ENCODE measurements at regions not wholly inside any gene's neighbourhood (a gene's known extent, or its start where the extent isn't known, plus 50 kb on each side); places are given as distances from the start of the nearest gene placed in this dataset.

GRCh38 chr9:91077624-91078368, 276.2 kb downstream of the SYK start:
- TF ChIP-seq, protein P1, sequence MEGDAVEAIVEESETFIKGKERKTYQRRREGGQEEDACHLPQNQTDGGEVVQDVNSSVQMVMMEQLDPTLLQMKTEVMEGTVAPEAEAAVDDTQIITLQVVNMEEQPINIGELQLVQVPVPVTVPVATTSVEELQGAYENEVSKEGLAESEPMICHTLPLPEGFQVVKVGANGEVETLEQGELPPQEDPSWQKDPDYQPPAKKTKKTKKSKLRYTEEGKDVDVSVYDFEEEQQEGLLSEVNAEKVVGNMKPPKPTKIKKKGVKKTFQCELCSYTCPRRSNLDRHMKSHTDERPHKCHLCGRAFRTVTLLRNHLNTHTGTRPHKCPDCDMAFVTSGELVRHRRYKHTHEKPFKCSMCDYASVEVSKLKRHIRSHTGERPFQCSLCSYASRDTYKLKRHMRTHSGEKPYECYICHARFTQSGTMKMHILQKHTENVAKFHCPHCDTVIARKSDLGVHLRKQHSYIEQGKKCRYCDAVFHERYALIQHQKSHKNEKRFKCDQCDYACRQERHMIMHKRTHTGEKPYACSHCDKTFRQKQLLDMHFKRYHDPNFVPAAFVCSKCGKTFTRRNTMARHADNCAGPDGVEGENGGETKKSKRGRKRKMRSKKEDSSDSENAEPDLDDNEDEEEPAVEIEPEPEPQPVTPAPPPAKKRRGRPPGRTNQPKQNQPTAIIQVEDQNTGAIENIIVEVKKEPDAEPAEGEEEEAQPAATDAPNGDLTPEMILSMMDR (IDR thresholded peaks at IDR 0.05; ENCODE audit: insufficient read depth, low read depth, low read length) = no peak
- no peak for TF ChIP-seq EZH2 (IDR thresholded peaks at IDR 0.05; ENCODE audit: insufficient read depth, low read length)

All from astrocyte (in vitro differentiated cells and primary cell).